Neural cell (in vitro differentiated cells): ENCODE measurements at regions not wholly inside any gene's neighbourhood (a gene's known extent, or its start where the extent isn't known, plus 50 kb on each side); places are given as distances from the start of the nearest gene placed in this dataset.

ENCODE experiments used
- H2AFZ ChIP-seq: fragments of 200-600, 300-800 bp; sonication (generic), shearing (Covaris generic); 2 replicates; pipeline ENCODE4 v1.6.0; 2014; ENCODE audit warnings: low read depth, mild to moderate bottlenecking, antibody characterized with exemption, low read length, moderate library complexity
- H3F3A ChIP-seq: fragments of 200-600 bp; shearing (Covaris generic); 2 replicates; pipeline ENCODE4 v1.6.1; 2016; ENCODE audit warnings: mild to moderate bottlenecking, moderate library complexity, mixed read lengths, antibody characterized with exemption, low read length; ENCODE audit not compliant: insufficient read depth, poor library complexity, severe bottlenecking
- H3K27ac ChIP-seq: fragments of 200-600, 300-800 bp; sonication (generic), shearing (Covaris generic); 2 replicates; pipeline ENCODE4 v1.5.1; 2014; ENCODE audit warnings: mild to moderate bottlenecking, low read length, moderate library complexity
- H3K27me3 ChIP-seq: fragments of 300-800, 200-600 bp; sonication (generic), shearing (Covaris generic); 2 replicates; pipeline ENCODE4 v1.6.0; 2014; ENCODE audit warnings: mild to moderate bottlenecking, low read depth, low read length, moderate library complexity; ENCODE audit not compliant: insufficient read depth
- H3K36me3 ChIP-seq: fragments of 300-800, 200-600 bp; sonication (generic), shearing (Covaris generic); 2 replicates; pipeline ENCODE4 v1.5.1; 2014; ENCODE audit warnings: mild to moderate bottlenecking, antibody characterized with exemption, low read length, moderate library complexity; ENCODE audit not compliant: insufficient read depth
- H3K4me2 ChIP-seq: fragments of 300-800, 200-600 bp; sonication (generic), shearing (Covaris generic); 2 replicates; pipeline ENCODE4 v1.6.0; 2014; ENCODE audit warnings: mild to moderate bottlenecking, low read length
- H3K4me3 ChIP-seq: fragments of 300-800, 200-600 bp; sonication (generic), shearing (Covaris generic); 2 replicates; pipeline ENCODE4 v1.5.1; 2014; ENCODE audit warnings: mild to moderate bottlenecking, low read length, moderate library complexity
- H3K79me2 ChIP-seq: fragments of 200-600 bp; shearing (Covaris generic); replicated peaks from 2 replicates; pipeline ENCODE4 v1.6.0; 2014; ENCODE audit warnings: mild to moderate bottlenecking, low read length, moderate library complexity; ENCODE audit not compliant: insufficient read depth
- H3K9ac ChIP-seq: fragments of 300-800, 200-600 bp; sonication (generic), shearing (Covaris generic); 2 replicates; pipeline ENCODE4 v1.6.1; 2016; ENCODE audit warnings: mild to moderate bottlenecking, low read length, mixed read lengths
- H3K9me2 ChIP-seq: fragments of 200-600 bp; shearing (Covaris generic); 2 replicates; pipeline ENCODE4 v1.6.1; 2016; ENCODE audit warnings: mild to moderate bottlenecking, low read length, mixed read lengths; ENCODE audit not compliant: insufficient read depth
- H3K9me3 ChIP-seq: fragments of 200-600, 300-800 bp; sonication (generic), shearing (Covaris generic); 2 replicates; pipeline ENCODE4 v1.6.1; 2016; ENCODE audit warnings: mild to moderate bottlenecking, mixed run types, low read length, moderate library complexity, mixed read lengths
- H4K20me1 ChIP-seq: fragments of 200-600 bp; shearing (Covaris generic); 2 replicates; pipeline ENCODE4 v1.6.1; 2016; ENCODE audit warnings: mild to moderate bottlenecking, mixed run types; ENCODE audit not compliant: insufficient read depth
- EP300 ChIP-seq: fragments of 450-650 bp; conservative IDR thresholded peaks from 2 replicates; pipeline ENCODE4 v1.6.1; 2014; ENCODE audit warnings: antibody characterized with exemption, mild to moderate bottlenecking, moderate library complexity; ENCODE audit not compliant: poor library complexity, severe bottlenecking
- EZH2 ChIP-seq: fragments of 200-600, 300-800 bp; shearing (Covaris generic), sonication (generic); IDR thresholded peaks from 2 replicates; pipeline ENCODE4 v1.6.1; 2014; ENCODE audit warnings: antibody characterized with exemption, low read length, borderline replicate concordance, mild to moderate bottlenecking; ENCODE audit not compliant: insufficient read depth, poor library complexity, severe bottlenecking
- MXI1 ChIP-seq: fragments of 450-650 bp; conservative IDR thresholded peaks from 2 replicates; pipeline ENCODE4 v1.6.1; 2014; ENCODE audit warnings: antibody characterized with exemption, mild to moderate bottlenecking; ENCODE audit not compliant: poor library complexity, severe bottlenecking
- POLR2AphosphoS5 ChIP-seq: IDR thresholded peaks from 2 replicates; pipeline ENCODE4 v1.6.1; 2012
- RAD21 ChIP-seq: fragments of 450-650 bp; conservative IDR thresholded peaks from 2 replicates; pipeline ENCODE4 v1.6.1; 2014; ENCODE audit warnings: antibody characterized with exemption, mild to moderate bottlenecking, moderate library complexity
- SMC3 ChIP-seq: fragments of 450-650 bp; conservative IDR thresholded peaks from 2 replicates; pipeline ENCODE4 v1.6.1; 2014; ENCODE audit warnings: antibody characterized with exemption, mild to moderate bottlenecking, moderate library complexity; ENCODE audit not compliant: poor library complexity
- TAF1 ChIP-seq: IDR thresholded peaks from 2 replicates; pipeline ENCODE4 v1.6.1; 2012; ENCODE audit warnings: low read depth
- TF ChIP-seq, protein P1 (sequence below): fragments of 450-650 bp; IDR thresholded peaks from 2 replicates; pipeline ENCODE4 v1.5.1; 2014; ENCODE audit warnings: antibody characterized with exemption, mild to moderate bottlenecking, moderate library complexity; ENCODE audit not compliant: poor library complexity, severe bottlenecking
- TF ChIP-seq, protein P2 (sequence below): IDR thresholded peaks from 2 replicates; pipeline ENCODE4 v1.6.1; 2012; ENCODE audit warnings: borderline replicate concordance

DNA sequence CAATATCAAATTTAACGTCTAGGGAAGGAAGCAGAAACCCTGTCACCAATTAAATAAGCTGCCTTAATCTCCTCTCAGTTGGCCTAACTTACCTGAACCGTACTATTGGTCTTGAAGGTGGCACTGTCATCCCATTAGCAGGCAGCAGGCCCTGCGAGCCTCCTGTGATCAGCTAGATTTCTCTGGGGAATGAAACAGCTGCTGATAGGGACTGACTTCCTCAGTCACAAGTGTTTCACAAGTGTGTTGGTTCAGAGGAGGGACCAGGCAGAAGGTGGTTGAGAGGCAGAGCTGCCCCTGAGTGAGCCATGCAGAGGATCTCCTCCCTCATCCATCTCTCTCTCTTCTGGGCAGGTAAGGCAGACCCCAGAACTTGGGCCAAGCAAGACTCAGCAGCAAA lies 166.8 kb downstream of the DAD1 start:
- no peak overlapping the region for H3K27ac ChIP-seq
- H3K9ac ChIP-seq = no peak overlapping the region

GRCh38 chr14:22420598-22421186 lies 168.3 kb downstream of the DAD1 start:
- Histone ChIP-seq H3K4me3 (no peak overlapping the region), H3K79me2 (no peaks in the 10 kb centered on the region), H3K9me2 (no peaks in the 10 kb centered on the region), H3F3A (no peaks in the 10 kb centered on the region), H3K27me3 (no peaks in the 10 kb centered on the region), H3K9ac (no peak overlapping the region), H4K20me1 (no peaks in the 10 kb centered on the region), H2AFZ (no peak overlapping the region), H3K4me2 (no peak overlapping the region), H3K36me3 (no peaks in the 10 kb centered on the region), H3K9me3 (no peaks in the 10 kb centered on the region), H3K27ac (no peak overlapping the region)
- TF ChIP-seq POLR2AphosphoS5 (no peak), TAF1 (no peak), SMC3 (no peak), RAD21 (no peak), EZH2 (no peak), EP300 (no peak), MXI1 (no peak)
- TF ChIP-seq, protein P1, sequence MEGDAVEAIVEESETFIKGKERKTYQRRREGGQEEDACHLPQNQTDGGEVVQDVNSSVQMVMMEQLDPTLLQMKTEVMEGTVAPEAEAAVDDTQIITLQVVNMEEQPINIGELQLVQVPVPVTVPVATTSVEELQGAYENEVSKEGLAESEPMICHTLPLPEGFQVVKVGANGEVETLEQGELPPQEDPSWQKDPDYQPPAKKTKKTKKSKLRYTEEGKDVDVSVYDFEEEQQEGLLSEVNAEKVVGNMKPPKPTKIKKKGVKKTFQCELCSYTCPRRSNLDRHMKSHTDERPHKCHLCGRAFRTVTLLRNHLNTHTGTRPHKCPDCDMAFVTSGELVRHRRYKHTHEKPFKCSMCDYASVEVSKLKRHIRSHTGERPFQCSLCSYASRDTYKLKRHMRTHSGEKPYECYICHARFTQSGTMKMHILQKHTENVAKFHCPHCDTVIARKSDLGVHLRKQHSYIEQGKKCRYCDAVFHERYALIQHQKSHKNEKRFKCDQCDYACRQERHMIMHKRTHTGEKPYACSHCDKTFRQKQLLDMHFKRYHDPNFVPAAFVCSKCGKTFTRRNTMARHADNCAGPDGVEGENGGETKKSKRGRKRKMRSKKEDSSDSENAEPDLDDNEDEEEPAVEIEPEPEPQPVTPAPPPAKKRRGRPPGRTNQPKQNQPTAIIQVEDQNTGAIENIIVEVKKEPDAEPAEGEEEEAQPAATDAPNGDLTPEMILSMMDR = no peak
- TF ChIP-seq, protein P2, sequence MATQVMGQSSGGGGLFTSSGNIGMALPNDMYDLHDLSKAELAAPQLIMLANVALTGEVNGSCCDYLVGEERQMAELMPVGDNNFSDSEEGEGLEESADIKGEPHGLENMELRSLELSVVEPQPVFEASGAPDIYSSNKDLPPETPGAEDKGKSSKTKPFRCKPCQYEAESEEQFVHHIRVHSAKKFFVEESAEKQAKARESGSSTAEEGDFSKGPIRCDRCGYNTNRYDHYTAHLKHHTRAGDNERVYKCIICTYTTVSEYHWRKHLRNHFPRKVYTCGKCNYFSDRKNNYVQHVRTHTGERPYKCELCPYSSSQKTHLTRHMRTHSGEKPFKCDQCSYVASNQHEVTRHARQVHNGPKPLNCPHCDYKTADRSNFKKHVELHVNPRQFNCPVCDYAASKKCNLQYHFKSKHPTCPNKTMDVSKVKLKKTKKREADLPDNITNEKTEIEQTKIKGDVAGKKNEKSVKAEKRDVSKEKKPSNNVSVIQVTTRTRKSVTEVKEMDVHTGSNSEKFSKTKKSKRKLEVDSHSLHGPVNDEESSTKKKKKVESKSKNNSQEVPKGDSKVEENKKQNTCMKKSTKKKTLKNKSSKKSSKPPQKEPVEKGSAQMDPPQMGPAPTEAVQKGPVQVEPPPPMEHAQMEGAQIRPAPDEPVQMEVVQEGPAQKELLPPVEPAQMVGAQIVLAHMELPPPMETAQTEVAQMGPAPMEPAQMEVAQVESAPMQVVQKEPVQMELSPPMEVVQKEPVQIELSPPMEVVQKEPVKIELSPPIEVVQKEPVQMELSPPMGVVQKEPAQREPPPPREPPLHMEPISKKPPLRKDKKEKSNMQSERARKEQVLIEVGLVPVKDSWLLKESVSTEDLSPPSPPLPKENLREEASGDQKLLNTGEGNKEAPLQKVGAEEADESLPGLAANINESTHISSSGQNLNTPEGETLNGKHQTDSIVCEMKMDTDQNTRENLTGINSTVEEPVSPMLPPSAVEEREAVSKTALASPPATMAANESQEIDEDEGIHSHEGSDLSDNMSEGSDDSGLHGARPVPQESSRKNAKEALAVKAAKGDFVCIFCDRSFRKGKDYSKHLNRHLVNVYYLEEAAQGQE = no peak

More for the DNA sequence above, 166.8 kb downstream of the DAD1 start:
- no peaks in the 10 kb centered on the region for H3K36me3 ChIP-seq
- H2AFZ ChIP-seq = no peak overlapping the region
- no peaks in the 10 kb centered on the region for H3K27me3 ChIP-seq
- H3K79me2 ChIP-seq = no peaks in the 10 kb centered on the region
- H3K9me2 ChIP-seq = no peaks in the 10 kb centered on the region
- TF ChIP-seq RAD21 (no peak), TAF1 (no peak), POLR2AphosphoS5 (no peak)
- no peaks in the 10 kb centered on the region for H4K20me1 ChIP-seq
- no peak overlapping the region for H3K4me2 ChIP-seq
- no peak overlapping the region for H3K4me3 ChIP-seq
- no peaks in the 10 kb centered on the region for H3K9me3 ChIP-seq
- H3F3A ChIP-seq = no peaks in the 10 kb centered on the region

- Histone ChIP-seq H3F3A (no peaks in the 10 kb centered on the region), H3K79me2 (no peaks in the 10 kb centered on the region), H2AFZ (no peak overlapping the region), H3K9me3 (no peaks in the 10 kb centered on the region), H3K9ac (no peak overlapping the region), H3K36me3 (no peaks in the 10 kb centered on the region), H4K20me1 (no peaks in the 10 kb centered on the region), H3K4me2 (no peak overlapping the region), H3K9me2 (no peaks in the 10 kb centered on the region), H3K27me3 (no peaks in the 10 kb centered on the region), H3K27ac (no peak overlapping the region), H3K4me3 (no peak overlapping the region)
- no peak for TF ChIP-seq RAD21
- TF ChIP-seq POLR2AphosphoS5 = no peak
- no peak for TF ChIP-seq MXI1
- TF ChIP-seq TAF1 = no peak
- TF ChIP-seq, protein P2 = no peak
- TF ChIP-seq, protein P1 = no peak
- TF ChIP-seq EP300 = no peak
- TF ChIP-seq EZH2 = no peak
- no peak for TF ChIP-seq SMC3
Measured at GRCh38 chr14:22419620-22420019, 169.4 kb downstream of the DAD1 start.
